ENCODE measurements at regions not wholly inside any gene's neighbourhood (a gene's known extent, or its start where the extent isn't known, plus 50 kb on each side); places are given as distances from the start of the nearest gene placed in this dataset.

- dilution Hi-C loops (cut with HindIII; ENCODE audit: low sequenced_read_pairs, unreplicated experiment) = no loop called here
- ChIA-PET POLR2A (ENCODE audit: unreplicated experiment) (no interaction called here), CTCF (interaction anchor here (1.0 to 1.4 kb wide), 6 partner anchors 10 to 207 kb away, joined by 3 to 7 read pairs (median 3); no protein-coding TSS in a partner anchor)
- Histone ChIP-seq H3K4me3 (ENCODE audit: insufficient read depth, low read depth, low read length) (no peak overlapping the region), H2AK5ac (ENCODE audit: low read depth, low read length) (no peak overlapping the region), H4K20me1 (ENCODE audit: insufficient read depth, low read length) (no peaks in the 10 kb centered on the region), H3K79me1 (ENCODE audit: low read depth in 1 of 2, low read length in 2 of 2) (no peaks in the 10 kb centered on the region), H4K91ac (ENCODE audit: insufficient read depth, low read depth, low read length) (no peak overlapping the region), H2AK9ac (replicated peaks; ENCODE audit: low read depth, low read length, poor library complexity) (no peak overlapping the region), H2AFZ (replicated peaks; ENCODE audit: low read length, poor library complexity) (no peak overlapping the region), H2BK120ac (ENCODE audit: low read depth, low read length) (no peak overlapping the region), H3K9ac (ENCODE audit: low read depth, low read length) (no peak overlapping the region), H2BK5ac (ENCODE audit: low read depth, low read length, poor library complexity, severe bottlenecking) (no peak overlapping the region), H2BK15ac (ENCODE audit: low read depth, low read length) (no peak overlapping the region), H3K9me1 (ENCODE audit: insufficient read depth, low read length) (no peaks in the 10 kb centered on the region), H3K4me2 (ENCODE audit: low read depth, low read length) (no peak overlapping the region), H3K9me3 (ENCODE audit: control insufficient read depth, insufficient read depth, low read length) (no peaks in the 10 kb centered on the region), H3K56ac (ENCODE audit: extremely low read depth, insufficient read depth, low read length) (no peak overlapping the region), H3K18ac (ENCODE audit: low read depth, low read length) (no peak overlapping the region), H3K4ac (ENCODE audit: low read depth, low read length) (no peak overlapping the region), H3K27ac (ENCODE audit: insufficient read depth, low read length) (no peak overlapping the region), H4K8ac (ENCODE audit: low read depth in 2 of 2, low read length in 2 of 2) (no peak overlapping the region), H3K23ac (ENCODE audit: low read depth, low read length) (no peak overlapping the region), H3K27me3 (ENCODE audit: control insufficient read depth, insufficient read depth, low read length) (peaks cover 28% of the 10 kb centered on the region), H3K4me1 (ENCODE audit: control insufficient read depth, insufficient read depth, low read length) (peaks cover 2% of the 10 kb centered on the region), H3K36me3 (ENCODE audit: control insufficient read depth, insufficient read depth, low read length) (no peaks in the 10 kb centered on the region), H4K5ac (ENCODE audit: low read depth, low read length) (no peak overlapping the region), H2BK20ac (ENCODE audit: low read depth, low read length) (no peak overlapping the region), H3K14ac (replicated peaks; ENCODE audit: low read depth, low read length) (no peak overlapping the region)
- TF ChIP-seq RAD21 (IDR thresholded peaks at IDR 0.05; ENCODE audit: low read length) = no peak
- TF ChIP-seq BHLHE40 (IDR thresholded peaks at IDR 0.05; ENCODE audit: low read depth, low read length) = no peak
- TF ChIP-seq CHD1 (IDR thresholded peaks at IDR 0.05; ENCODE audit: low read depth, low read length) = no peak
- no peak for TF ChIP-seq RFX5 (IDR thresholded peaks at IDR 0.05; ENCODE audit: low read depth, low read length)
- no peak for TF ChIP-seq POLR2A (IDR thresholded peaks at IDR 0.05; ENCODE audit: low read depth, low read length)
- TF ChIP-seq FOS (IDR thresholded peaks at IDR 0.05; ENCODE audit: low read depth, low read length) = no peak
- no peak for TF ChIP-seq NFE2L2 (IDR thresholded peaks at IDR 0.05; ENCODE audit: low read depth, low read length)
- no peak for TF ChIP-seq MXI1 (IDR thresholded peaks at IDR 0.05; ENCODE audit: borderline replicate concordance, low read depth, low read length)
- no peak for TF ChIP-seq ELK1 (IDR thresholded peaks at IDR 0.05; ENCODE audit: borderline replicate concordance, low read depth, low read length)
- TF ChIP-seq MAFK (IDR thresholded peaks at IDR 0.05; ENCODE audit: low read depth, low read length) = no peak
- TF ChIP-seq USF2 (IDR thresholded peaks at IDR 0.05; ENCODE audit: low read depth, low read length) = no peak
- no peak for TF ChIP-seq RCOR1 (IDR thresholded peaks at IDR 0.05; ENCODE audit: insufficient replicate concordance, low read length)
- no peak for TF ChIP-seq CTCF (conservative IDR thresholded peaks at IDR 0.05; ENCODE audit: low read depth, low read length)
- TF ChIP-seq SMC3 (IDR thresholded peaks at IDR 0.05; ENCODE audit: low read depth, low read length) = no peak
- TF ChIP-seq MAZ (IDR thresholded peaks at IDR 0.05; ENCODE audit: borderline replicate concordance, low read depth, low read length) = no peak
- no peak for TF ChIP-seq CEBPB (IDR thresholded peaks at IDR 0.05; ENCODE audit: low read depth, low read length)
- in situ Hi-C loops (cut with MboI; ENCODE audit: low sequenced_read_pairs) = loop anchor here (25.0 kb wide), 1 partner anchor 772 kb away; no protein-coding TSS in a partner anchor
- ATAC-seq (ENCODE audit: low read depth) (no peak), DNase-seq (no peak)
- intact Hi-C loops (cut with micrococcal nuclease) = loop anchor here (1.0 to 2.0 kb wide), 3 partner anchors 71 to 788 kb away; no protein-coding TSS in a partner anchor
- no CpG with 5 or more reads among the region's 8 CpGs for WGBS, 2 experiments (ENCODE audit: extremely low coverage in 2 of 2, insufficient read length in 1 of 2)
- BruUV-seq (replicated peaks) = no TSS peak
Measured at GRCh38 chr2:65640793-65641103, 208.3 kb upstream of the SPRED2 start.

All from IMR-90 (cell line).